ENCODE measurements at regions not wholly inside any gene's neighbourhood (a gene's known extent, or its start where the extent isn't known, plus 50 kb on each side); places are given as distances from the start of the nearest gene placed in this dataset.
"Not testable (repeated sequence)": the region's sequence is repeated elsewhere in the genome, so short reads cannot be mapped to it uniquely, and the experiment has no call there.

- TF ChIP-seq CTCF, POLR2AphosphoS5 (IDR thresholded peaks at IDR 0.05): not testable (repeated sequence)
Measured at GRCh38 chrX:63176578-63176977, 174.6 kb downstream of the SPIN4 start.
